ENCODE measurements at regions not wholly inside any gene's neighbourhood (a gene's known extent, or its start where the extent isn't known, plus 50 kb on each side); places are given as distances from the start of the nearest gene placed in this dataset.
"Not testable (repeated sequence)": the region's sequence is repeated elsewhere in the genome, so short reads cannot be mapped to it uniquely, and the experiment has no call there.

DNA sequence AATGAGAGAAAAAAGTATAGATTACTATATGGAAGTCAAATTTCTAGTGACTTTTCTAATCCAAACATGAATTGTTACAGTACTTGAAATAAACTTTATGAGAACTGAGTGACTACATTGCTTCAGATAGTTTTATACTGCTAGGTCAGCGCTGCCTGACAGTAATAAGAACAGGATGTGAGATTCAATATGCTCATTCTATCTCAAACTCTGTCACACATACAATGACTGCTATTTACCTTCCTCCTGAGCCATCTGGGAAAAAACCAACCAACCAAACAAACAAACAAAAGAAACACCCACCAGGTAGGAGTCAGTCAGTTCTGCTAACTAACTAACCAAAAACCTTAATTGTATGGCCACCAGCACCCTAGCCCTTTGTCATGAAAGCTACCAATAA lies 89.0 kb upstream of the NOTCH2NLA start:
- DNase-seq, result not testable (repeated sequence)

DNA sequence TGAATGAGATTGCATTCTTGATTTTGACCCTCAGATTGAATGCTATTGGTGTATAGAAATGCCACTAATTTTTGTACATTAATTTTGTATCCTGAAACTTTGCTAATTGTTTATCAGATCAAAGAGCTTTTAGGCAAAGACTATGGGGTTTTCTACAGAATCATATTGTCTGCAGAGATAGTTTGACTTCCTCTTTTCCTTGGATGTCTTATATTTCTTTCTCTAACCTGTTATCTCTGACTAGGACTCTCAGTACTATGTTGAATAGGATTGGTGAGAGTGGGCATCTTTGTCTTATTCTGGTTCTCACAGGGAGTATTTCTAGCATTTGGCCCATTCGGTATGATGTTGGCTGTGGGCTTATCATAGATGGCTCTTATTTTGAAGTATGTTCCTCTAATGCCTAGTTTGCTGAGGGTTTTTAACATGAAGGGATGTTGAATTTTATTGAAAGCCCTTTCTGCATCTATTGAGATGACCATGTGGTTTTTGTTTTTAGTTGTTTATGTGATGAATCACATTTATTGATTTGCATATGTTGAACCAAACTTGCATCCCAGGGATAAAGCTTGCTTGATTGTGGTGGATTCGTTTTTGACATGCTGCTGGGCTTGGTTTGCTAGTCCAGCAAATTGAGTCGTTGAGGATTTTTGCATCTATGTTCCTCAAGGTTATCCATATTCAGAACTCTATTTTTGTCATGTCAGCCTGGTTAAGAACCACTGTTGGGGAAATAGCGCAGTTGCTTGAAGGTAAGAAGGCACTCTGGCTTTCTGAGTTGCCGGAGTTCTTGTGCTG lies 85.8 kb upstream of the NOTCH2NLA start:
- DNase-seq, result not testable (repeated sequence)

DNA sequence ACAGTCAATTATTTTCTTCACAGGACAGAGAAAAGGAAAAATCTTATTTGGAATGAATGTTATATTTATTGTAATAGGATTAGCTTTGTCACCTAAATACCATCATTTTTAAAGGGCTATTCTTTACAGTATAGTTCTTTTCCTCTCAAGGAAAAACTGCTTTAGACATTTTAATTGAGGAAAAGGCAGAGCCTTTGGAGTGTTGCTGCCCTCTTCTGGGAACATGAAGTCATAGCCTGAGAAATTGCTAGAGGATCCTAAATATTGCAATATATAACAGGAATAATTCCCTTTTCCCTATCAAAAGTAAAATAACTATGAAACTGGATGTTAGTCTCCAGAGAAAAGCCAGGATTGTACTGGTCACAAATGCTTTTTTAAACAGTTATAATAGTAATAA lies 81.8 kb upstream of the NOTCH2NLA start:
- DNase-seq, result not testable (repeated sequence)

DNA sequence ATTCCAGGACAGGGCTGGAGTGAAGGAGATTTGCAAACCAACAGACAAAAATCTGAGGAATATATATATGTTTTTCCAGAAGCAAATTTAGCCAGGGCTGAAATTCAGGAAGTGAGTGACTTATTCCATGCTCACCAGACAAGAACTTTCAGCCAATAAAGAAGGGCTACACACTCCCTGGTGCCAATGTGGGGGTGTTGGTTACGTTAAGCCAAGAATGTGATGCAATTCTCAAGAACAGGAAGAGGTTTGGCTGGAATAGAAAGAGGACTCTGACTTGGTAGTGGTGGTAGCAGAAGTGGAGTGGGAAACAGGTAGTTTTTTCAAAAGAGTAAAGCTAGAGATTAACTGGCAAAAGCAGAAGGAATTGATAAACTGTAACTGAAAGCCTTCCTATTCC lies 80.6 kb upstream of the NOTCH2NLA start:
- DNase-seq, result not testable (repeated sequence)

DNA sequence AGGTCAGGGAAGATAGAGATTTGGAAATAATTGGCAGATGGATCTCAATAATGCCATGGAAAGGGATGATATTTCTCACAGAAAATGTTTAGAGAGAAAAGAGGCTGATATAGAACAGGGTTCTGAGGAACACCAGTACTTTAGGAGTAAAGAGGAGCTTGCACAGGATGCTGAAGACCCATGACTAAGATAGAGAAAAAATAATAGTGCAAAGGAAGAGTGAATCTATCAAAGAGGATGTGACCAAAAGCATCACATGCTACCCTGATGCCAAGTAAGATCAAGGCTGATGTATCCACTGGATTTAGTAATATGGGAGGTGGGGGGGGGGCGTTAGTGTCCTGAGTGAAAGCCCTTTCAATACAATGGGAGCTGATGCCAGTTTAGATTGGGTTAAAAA lies 80.1 kb upstream of the NOTCH2NLA start:
- DNase-seq, result not testable (repeated sequence)

DNA sequence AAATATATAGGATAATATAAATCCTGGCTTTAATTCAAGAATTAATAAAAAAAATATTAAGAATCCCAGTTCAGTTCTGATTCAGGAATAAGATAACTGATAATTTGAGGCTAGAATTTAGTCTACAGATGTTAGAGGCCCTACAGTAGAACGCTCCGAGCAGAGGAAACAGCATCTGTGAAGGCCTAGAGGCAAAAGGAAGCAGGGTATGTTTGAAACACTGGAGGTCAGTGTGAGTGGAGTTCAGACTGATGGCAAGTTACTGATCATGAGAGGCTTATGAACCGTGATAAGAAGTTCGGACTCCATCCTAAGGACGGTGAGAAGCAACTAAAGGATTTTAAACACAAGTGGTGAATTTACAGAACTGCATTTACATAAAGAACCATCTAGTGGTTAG lies 79.3 kb upstream of the NOTCH2NLA start:
- DNase-seq, result not testable (repeated sequence)

DNA sequence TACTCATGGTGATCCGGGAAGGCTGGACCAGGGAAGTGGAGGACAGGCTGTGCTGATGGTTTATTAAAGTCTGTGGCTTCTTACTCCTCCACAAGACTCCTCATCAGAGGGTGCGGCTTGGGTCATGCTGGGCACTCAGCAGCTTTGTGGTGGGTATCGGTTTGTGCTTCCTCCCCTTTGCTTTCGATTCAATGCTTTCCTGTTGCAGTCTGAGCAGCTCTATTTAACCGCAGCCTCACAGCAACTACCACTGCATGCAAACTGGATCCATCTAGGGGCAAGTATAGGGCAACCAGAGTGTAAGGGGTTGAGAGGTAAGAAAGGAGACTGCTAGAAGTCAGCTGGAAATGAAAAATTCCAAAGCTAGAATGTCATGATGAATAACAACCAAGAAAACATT lies 78.8 kb upstream of the NOTCH2NLA start:
- not testable (repeated sequence) for DNase-seq

DNA sequence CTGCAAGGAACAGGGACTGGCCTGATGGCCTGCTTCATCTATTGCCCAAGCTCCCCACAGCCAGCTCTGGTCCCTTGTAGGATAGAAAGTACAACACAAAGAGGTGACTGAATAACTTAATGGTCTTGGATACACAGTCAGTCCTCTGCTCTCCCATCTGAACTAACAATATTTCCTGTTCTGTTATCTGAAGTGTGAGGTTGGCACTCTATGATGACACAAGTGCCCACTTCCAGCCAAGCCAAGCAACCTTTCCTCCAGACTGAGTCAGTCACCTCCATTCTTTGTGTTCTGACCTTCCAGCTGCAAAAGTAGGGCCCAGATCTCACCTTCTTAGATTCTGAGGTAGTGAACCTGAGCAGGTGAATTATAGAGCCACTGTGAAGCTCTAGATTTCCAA lies 77.8 kb upstream of the NOTCH2NLA start:
- DNase-seq, result not testable (repeated sequence)

DNA sequence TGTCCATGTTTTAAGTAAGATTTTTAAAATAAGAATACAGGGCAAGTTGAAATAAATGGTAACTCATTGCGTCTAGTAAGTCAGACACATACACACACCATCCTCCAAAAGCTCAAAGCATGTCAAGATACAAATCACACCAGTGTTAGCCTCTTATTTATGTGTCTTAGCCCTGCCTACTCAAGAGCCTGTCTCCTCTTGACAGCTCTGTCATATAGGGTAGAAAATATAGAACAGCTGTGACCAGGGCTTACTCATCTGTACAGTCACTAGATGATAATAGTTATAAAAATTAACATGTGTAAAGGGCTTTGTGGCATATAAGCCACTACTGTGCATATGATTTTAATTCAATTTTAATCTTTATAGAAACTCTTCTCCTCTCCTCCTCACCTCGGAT lies 76.6 kb upstream of the NOTCH2NLA start:
- DNase-seq, result not testable (repeated sequence)

DNA sequence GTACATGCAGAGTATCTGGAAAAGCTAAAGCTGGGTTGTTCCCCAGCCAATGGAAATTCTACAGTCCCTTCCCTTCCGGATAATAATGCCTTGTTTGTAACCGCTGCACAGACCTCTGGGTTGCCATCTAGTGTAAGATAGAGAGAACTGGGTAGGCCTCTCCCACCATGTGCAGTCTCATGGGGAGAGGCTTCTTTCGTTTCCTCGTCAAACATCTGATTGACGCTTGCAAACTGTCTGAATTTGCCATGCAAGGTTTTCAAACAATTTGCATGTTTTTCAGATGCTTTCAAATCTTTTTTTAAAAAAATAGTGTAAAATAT lies 69.7 kb upstream of the NOTCH2NLA start:
- not testable (repeated sequence) for DNase-seq

DNA sequence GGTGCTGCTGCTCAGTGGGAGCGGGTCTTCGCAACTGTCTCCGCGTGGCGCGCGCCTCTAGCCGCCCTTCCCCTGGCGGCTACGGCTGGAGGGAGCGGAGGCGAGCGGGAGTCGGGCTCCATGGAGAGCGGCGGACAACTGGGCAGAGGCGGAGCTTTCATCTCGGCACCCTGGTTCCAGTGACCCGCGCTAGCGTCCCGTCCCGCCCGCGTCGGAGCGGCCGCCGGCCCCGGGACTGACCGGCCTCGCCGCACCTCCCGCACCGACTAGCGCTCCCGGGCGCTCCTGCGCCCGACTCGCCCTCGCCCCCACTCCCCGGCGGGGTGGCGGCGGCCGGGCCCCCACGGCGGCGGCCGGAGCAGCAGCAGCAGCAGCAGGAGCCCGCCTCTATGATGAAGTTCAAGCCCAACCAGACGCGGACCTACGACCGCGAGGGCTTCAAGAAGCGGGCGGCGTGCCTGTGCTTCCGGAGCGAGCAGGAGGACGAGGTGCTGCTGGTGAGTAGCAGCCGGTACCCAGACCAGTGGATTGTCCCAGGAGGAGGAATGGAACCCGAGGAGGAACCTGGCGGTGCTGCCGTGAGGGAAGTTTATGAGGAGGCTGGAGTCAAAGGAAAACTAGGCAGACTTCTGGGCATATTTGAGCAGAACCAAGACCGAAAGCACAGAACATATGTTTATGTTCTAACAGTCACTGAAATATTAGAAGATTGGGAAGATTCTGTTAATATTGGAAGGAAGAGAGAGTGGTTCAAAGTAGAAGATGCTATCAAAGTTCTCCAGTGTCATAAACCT lies 69.2 kb upstream of the NOTCH2NLA start:
- DNase-seq, result not testable (repeated sequence)

DNA sequence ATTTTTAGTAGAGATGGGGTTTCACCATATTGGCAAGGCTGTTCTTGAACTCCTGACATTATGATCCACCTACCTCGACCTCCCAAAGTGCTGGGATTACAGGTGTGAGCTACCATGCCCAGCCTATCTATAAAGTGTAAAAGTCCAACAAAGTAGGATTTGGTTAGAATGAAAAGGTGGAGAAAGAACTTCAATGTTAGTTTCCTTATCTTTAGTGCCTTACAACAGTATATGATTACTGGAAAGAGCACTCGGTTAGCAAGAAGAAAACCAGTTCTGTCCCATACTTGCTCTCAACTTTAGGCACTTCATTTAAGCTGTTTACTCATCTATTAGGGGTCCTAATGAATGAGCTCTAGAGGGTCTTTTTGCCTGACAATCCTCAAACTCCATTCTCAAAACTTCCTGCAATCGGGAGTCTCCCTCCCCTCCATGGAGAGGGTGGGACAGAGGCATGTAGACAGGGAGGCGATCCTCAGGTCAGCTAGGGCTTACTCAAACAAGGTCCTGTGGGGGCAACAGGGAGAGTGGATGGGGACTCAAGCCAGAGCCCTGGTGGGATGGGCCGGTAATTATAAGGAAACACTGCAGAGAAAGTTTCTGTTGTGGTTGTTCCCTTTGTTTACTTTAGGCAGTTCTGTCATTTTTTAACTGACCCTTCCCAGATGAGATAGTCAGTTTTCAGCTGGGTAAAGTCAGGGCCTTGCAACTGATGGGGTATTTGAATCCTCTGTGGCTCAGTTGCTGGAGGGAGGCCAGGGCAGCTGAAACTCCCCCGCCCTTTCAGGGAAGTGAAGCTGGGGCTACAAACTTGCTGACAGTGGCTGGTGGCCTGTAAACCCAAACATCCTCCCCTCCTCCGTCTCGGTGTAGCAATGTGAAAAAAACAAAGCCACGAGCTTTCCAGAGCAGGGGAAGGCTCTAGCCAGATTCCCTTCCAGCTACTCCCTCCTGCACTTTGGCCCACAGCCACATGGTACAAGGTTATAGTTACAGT lies 64.4 kb upstream of the NOTCH2NLA start:
- DNase-seq, result not testable (repeated sequence)

DNA sequence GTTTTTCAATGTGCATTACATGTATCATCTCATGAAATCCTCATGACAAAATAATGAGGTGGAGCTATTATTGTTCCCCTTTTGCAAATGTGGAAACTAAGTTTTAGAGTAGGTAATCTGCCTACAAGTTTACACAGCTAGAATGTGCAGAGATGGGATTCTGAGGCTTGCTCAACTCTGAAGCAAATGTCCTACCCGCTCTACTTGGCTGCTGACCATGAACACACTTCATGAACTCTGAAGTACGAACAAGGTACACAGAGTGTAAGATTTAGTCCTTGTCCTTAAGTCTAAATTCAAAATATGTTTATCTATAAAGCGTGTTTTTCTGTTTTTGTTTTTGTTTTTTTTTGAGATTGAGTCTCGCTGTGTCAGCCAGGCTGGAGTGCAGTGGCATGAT lies 63.6 kb upstream of the NOTCH2NLA start:
- not testable (repeated sequence) for DNase-seq

DNA sequence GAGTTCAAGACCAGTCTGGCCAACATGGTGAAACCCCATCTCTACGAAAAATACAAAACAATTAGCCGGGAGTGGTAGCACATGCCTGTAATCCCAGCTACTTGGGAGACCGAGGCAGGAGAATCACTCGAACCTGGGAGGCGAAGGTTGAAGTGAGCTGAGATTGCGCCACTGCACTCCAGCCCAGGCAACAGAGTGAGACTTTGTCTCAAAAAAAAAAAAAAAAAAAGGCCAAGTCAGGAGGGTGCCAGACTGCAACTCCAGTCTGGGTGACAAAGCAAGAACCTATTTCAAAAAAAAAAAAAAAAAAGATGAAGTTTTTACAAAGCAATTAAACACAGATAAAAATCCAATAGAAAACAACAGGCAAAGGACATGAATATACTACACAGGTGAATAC lies 59.1 kb upstream of the NOTCH2NLA start:
- not testable (repeated sequence) for DNase-seq

DNA sequence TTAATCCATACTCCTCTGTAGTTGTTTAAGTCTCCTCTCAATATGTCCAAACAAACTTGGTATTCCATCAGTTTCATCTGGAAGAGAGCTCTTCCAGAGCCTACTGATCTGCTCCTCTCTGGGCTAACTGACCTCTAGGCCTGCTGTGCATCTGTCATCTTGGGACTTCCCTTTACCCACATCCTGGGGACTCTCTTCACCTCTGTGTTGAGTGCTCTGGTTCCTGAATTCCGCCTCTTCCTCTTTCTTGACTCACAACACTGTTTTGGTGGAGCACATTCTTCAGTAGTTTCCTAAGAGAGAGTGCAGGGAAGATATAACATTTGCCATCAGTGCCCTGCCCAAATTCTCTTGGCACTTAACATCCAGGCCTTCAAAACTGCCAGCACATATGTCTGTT lies 55.9 kb upstream of the NOTCH2NLA start:
- not testable (repeated sequence) for DNase-seq

DNA sequence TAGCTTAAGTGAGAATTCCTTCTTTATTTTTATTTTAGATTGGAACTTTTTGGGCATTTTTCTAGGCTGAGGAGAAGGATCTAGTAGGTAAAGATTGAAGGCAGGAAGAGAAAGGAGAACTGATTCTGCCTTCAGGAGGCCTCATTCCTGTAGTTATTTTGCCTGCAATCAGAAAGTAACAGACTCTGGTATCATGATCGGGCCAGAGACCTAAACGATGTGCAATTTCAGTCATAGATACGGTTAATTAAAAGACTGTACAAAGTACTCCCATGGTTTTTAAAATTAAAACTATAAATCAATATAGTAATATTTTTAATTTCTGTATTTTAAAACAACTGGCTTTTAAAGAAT lies 54.7 kb upstream of the NOTCH2NLA start:
- DNase-seq, result not testable (repeated sequence)

DNA sequence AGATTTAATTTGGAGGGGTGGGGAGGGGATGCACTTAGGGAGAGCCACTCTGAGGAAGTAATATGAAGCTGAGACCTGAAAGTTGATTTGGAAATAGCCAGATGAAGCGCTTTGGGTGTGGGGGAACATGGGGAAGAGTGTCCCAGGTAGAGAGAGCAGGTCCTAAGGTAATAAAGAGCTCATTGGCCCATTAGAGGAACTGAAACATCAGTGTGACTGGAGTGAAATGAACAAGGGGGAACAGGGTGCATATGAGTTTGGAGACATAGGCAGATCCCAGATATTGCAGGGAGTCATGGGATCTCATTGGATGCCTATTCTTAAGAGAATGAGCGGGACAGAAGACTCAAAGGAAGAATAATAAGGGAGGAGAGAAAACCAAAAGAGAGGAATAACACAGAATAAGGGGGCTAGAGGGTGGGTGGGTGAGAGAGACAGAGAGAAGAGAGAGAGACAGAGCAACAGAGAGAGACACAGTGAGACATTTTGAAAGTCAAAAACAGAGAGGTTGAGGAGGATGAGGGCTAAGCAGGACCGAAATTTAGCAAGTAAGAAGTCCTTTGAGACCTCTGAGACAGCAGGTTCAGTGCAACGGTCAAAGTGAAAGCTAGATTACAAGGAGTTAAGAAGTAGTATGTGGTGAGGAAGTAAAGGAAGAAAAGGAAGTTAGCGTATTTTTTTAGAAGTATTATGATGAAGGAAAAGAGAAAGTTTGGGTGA lies 54.1 kb upstream of the NOTCH2NLA start:
- DNase-seq, result not testable (repeated sequence)

DNA sequence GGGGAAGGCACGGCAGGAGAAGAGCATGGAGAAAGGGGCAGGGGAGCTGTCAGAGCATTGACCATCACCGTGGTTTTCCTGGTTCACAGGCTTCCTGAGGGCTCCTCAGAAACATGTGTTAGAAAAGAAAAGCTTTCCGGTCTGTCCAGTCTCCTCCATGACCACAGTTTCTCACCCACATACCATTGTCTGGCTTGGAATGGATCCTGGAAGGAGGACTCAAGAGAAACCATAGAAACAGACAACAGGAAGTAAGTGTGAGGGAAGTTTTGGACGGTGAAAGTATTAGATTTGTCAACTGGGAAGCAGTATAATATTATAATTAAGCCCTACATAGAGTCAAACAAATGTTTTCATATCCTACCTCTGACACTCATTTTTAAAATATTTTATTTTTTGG lies 52.7 kb upstream of the NOTCH2NLA start:
- DNase-seq, result not testable (repeated sequence)

DNA sequence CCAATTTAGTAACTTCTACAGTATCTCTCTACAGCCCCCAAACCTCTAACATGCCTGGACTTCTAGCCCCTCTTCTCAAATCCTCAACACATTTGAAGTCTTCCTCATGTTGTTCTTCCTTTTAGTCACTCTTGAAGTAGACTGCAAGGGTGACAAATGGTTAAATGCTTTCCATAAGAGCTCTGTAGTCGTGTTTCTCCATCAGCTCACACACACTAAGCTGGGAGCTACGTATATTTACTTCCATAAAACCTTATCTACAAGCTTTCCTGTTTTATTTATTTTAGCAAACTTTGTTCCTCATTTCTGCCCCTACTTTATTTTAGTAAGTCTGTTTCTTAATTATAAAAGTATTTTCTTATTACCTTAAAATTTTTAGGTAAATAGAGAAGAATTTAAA lies 49.9 kb upstream of the NOTCH2NLA start:
- not testable (repeated sequence) for DNase-seq
